ENCODE measurements at regions not wholly inside any gene's neighbourhood (a gene's known extent, or its start where the extent isn't known, plus 50 kb on each side); places are given as distances from the start of the nearest gene placed in this dataset.

- Histone ChIP-seq H3K9me3 (no peaks in the 10 kb centered on the region), H3K4me3 (no peak overlapping the region), H3K27me3 (no peaks in the 10 kb centered on the region), H3K36me3 (no peaks in the 10 kb centered on the region), H3K4me1 (no peaks in the 10 kb centered on the region), H3K27ac (no peak overlapping the region)
- no peak for DNase-seq
- no peak for ATAC-seq (ENCODE audit: low FRiP score in 2 of 2)
- TF ChIP-seq POLR2AphosphoS5 (IDR thresholded peaks at IDR 0.05), result no peak
- WGBS, 2 donors, result 82 to 87% methylated on average over 1 of the region's 1 CpG
Observed at GRCh38 chr9:13769641-13770040, 490.1 kb upstream of the MPDZ start.

- Histone ChIP-seq H3K4me3 (no peak overlapping the region), H3K36me3 (no peaks in the 10 kb centered on the region), H3K9me3 (no peaks in the 10 kb centered on the region), H3K27me3 (no peaks in the 10 kb centered on the region), H3K4me1 (no peaks in the 10 kb centered on the region), H3K27ac (no peak overlapping the region)
- DNase-seq (no peak), ATAC-seq (ENCODE audit: low FRiP score in 2 of 2) (no peak)
- TF ChIP-seq CTCF (IDR thresholded peaks at IDR 0.05) (no peak), POLR2AphosphoS5 (IDR thresholded peaks at IDR 0.05) (no peak), EP300 (IDR thresholded peaks at IDR 0.05) (no peak), POLR2A (IDR thresholded peaks at IDR 0.05) (no peak)
- 89 to 94% methylated on average over 3 of the region's 3 CpGs for WGBS, 2 donors
Observed at GRCh38 chr9:13769006-13769405, 489.5 kb upstream of the MPDZ start.

- no peak for DNase-seq
- TF ChIP-seq POLR2AphosphoS5 (IDR thresholded peaks at IDR 0.05) (no peak), EP300 (IDR thresholded peaks at IDR 0.05) (no peak), CTCF (IDR thresholded peaks at IDR 0.05) (no peak), POLR2A (IDR thresholded peaks at IDR 0.05) (no peak)
- no peak for ATAC-seq (ENCODE audit: low FRiP score in 2 of 2)
- Histone ChIP-seq H3K4me3 (no peak overlapping the region), H3K27ac (no peak overlapping the region), H3K27me3 (no peaks in the 10 kb centered on the region), H3K9me3 (no peaks in the 10 kb centered on the region), H3K4me1 (no peaks in the 10 kb centered on the region), H3K36me3 (no peaks in the 10 kb centered on the region)
- WGBS, 2 donors, result 63 to 90% methylated on average over 3 of the region's 3 CpGs
Observed at GRCh38 chr9:13762209-13762608, 482.7 kb upstream of the MPDZ start.

- Histone ChIP-seq H3K9me3 (no peaks in the 10 kb centered on the region), H3K27ac (no peak overlapping the region), H3K27me3 (no peaks in the 10 kb centered on the region), H3K4me1 (no peaks in the 10 kb centered on the region), H3K4me3 (no peak overlapping the region), H3K36me3 (no peaks in the 10 kb centered on the region)
- DNase-seq, result no peak
- no peak for ATAC-seq (ENCODE audit: low FRiP score in 2 of 2)
- 88 to 92% methylated on average over 3 of the region's 3 CpGs for WGBS, 2 donors
- TF ChIP-seq CTCF (IDR thresholded peaks at IDR 0.05) (no peak), POLR2A (IDR thresholded peaks at IDR 0.05) (no peak), POLR2AphosphoS5 (IDR thresholded peaks at IDR 0.05) (no peak), EP300 (IDR thresholded peaks at IDR 0.05) (no peak)
Observed at GRCh38 chr9:13759551-13759950, 480.1 kb upstream of the MPDZ start.

GRCh38 chr9:13758936-13759335 lies 479.4 kb upstream of the MPDZ start:
- Histone ChIP-seq H3K4me1 (no peaks in the 10 kb centered on the region), H3K27ac (no peak overlapping the region), H3K9me3 (no peaks in the 10 kb centered on the region), H3K36me3 (no peaks in the 10 kb centered on the region), H3K27me3 (no peaks in the 10 kb centered on the region), H3K4me3 (no peak overlapping the region)
- DNase-seq, result peak in 1 of 2 donors; percentile 10
- ATAC-seq (ENCODE audit: low FRiP score in 2 of 2), result no peak
- 73 to 89% methylated on average over 9 of the region's 9 CpGs for WGBS, 2 donors
- TF ChIP-seq CTCF (IDR thresholded peaks at IDR 0.05) (no peak), EP300 (IDR thresholded peaks at IDR 0.05) (no peak), POLR2AphosphoS5 (IDR thresholded peaks at IDR 0.05) (no peak)
